Stromal cell of bone marrow (primary cell): ENCODE measurements at regions not wholly inside any gene's neighbourhood (a gene's known extent, or its start where the extent isn't known, plus 50 kb on each side); places are given as distances from the start of the nearest gene placed in this dataset.

ENCODE experiments used
- DNase-seq: peaks from one replicate; pipeline ENCODE4 v3.0.0-alpha.2; 2012; ENCODE audit warnings: low read depth

- no peak for DNase-seq
These were observed 259.2 kb downstream of the DLL1 start for GRCh38 chr6:170031684-170032121.

GRCh38 chr6:170030821-170031471, 259.9 kb downstream of the DLL1 start:
- DNase-seq = no peak

- no peak for DNase-seq
These were observed 260.5 kb downstream of the DLL1 start for GRCh38 chr6:170030284-170030815.

GRCh38 chr6:170029416-170030283, 261.2 kb downstream of the DLL1 start:
- no peak for DNase-seq

- DNase-seq = no peak
These were observed 262.1 kb downstream of the DLL1 start for GRCh38 chr6:170028629-170029345.

- no peak for DNase-seq
These were observed 263.2 kb downstream of the DLL1 start for GRCh38 chr6:170027647-170028043.

- no peak for DNase-seq
These were observed 263.9 kb downstream of the DLL1 start for GRCh38 chr6:170026751-170027646.

GRCh38 chr6:170025935-170026750, 264.7 kb downstream of the DLL1 start:
- no peak for DNase-seq

GRCh38 chr6:170025341-170025911, 265.5 kb downstream of the DLL1 start:
- no peak for DNase-seq

GRCh38 chr6:170024940-170025339, 265.9 kb downstream of the DLL1 start:
- DNase-seq = peak; percentile 3

- DNase-seq = no peak
These were observed 267.0 kb downstream of the DLL1 start for GRCh38 chr6:170023620-170024521.

GRCh38 chr6:170022827-170023619, 267.9 kb downstream of the DLL1 start:
- no peak for DNase-seq

GRCh38 chr6:170022291-170022722, 268.6 kb downstream of the DLL1 start:
- no peak for DNase-seq

- DNase-seq = no peak
These were observed 269.3 kb downstream of the DLL1 start for GRCh38 chr6:170021579-170021978.

- no peak for DNase-seq
These were observed 268.6 kb downstream of the ERMARD start for GRCh38 chr6:170019818-170020583.

GRCh38 chr6:170018936-170019817, 267.8 kb downstream of the ERMARD start:
- no peak for DNase-seq
